Cardiac muscle cell (in vitro differentiated cells and primary cell): ENCODE measurements at regions not wholly inside any gene's neighbourhood (a gene's known extent, or its start where the extent isn't known, plus 50 kb on each side); places are given as distances from the start of the nearest gene placed in this dataset.

ENCODE experiments used
- DNase-seq, 2 donors: peaks; one replicate each; pipeline versions ENCODE4 v3.0.0 to v3.0.0-alpha.2; 2010 to 2017; ENCODE audit warnings: low read depth in 1 of 2, low spot score in 1 of 2
- H3K27ac ChIP-seq: fragments of 200-600 bp; sonication (generic); 2 replicates; pipeline ENCODE4 v1.5.1; 2016
- H3K27me3 ChIP-seq: fragments of 200-600 bp; sonication (generic); 2 replicates; pipeline ENCODE4 v1.6.0; 2016; ENCODE audit warnings: control low read depth
- H3K36me3 ChIP-seq: fragments of 200-600 bp; sonication (generic); 2 replicates; pipeline ENCODE4 v1.5.1; 2016; ENCODE audit warnings: control low read depth
- H3K4me1 ChIP-seq: fragments of 200-600 bp; sonication (generic); 2 replicates; pipeline ENCODE4 v1.8.1; 2017; ENCODE audit warnings: low read depth, mild to moderate bottlenecking, mixed run types
- H3K4me3 ChIP-seq: fragments of 200-600 bp; sonication (generic); 2 replicates; pipeline ENCODE4 v1.5.1; 2016; ENCODE audit warnings: mild to moderate bottlenecking
- H3K9me3 ChIP-seq: fragments of 200-600 bp; sonication (generic); 2 replicates; pipeline ENCODE4 v1.5.1; 2017; ENCODE audit warnings: low read depth, mild to moderate bottlenecking, control low read depth
- CTCF ChIP-seq: IDR thresholded peaks from 2 replicates; pipeline ENCODE4 v1.5.1; 2012; ENCODE audit warnings: low read depth, mild to moderate bottlenecking, low read length

GRCh38 chr4:188466001-188466400 lies 326.8 kb downstream of the TRIML1 start:
- Histone ChIP-seq H3K27ac (no peak overlapping the region), H3K4me3 (no peak overlapping the region), H3K9me3 (no peaks in the 10 kb centered on the region), H3K27me3 (no peaks in the 10 kb centered on the region), H3K36me3 (no peaks in the 10 kb centered on the region), H3K4me1 (no peaks in the 10 kb centered on the region)
- DNase-seq, result no peak
- TF ChIP-seq CTCF, result no peak

- H3K27me3 ChIP-seq, result no peaks in the 10 kb centered on the region
- no peak for TF ChIP-seq CTCF
- no peak for DNase-seq
- H3K36me3 ChIP-seq, result no peaks in the 10 kb centered on the region
- no peaks in the 10 kb centered on the region for H3K4me1 ChIP-seq
- no peaks in the 10 kb centered on the region for H3K9me3 ChIP-seq
- H3K27ac ChIP-seq, result no peak overlapping the region
- H3K4me3 ChIP-seq, result no peak overlapping the region
These were observed 345.0 kb downstream of the TRIML1 start for GRCh38 chr4:188484256-188484655.

- Histone ChIP-seq H3K36me3 (no peaks in the 10 kb centered on the region), H3K9me3 (no peaks in the 10 kb centered on the region), H3K27ac (no peak overlapping the region), H3K4me1 (no peaks in the 10 kb centered on the region), H3K4me3 (no peak overlapping the region), H3K27me3 (no peaks in the 10 kb centered on the region)
- TF ChIP-seq CTCF, result no peak
- no peak for DNase-seq
These were observed 346.7 kb downstream of the TRIML1 start for GRCh38 chr4:188485906-188486305.

GRCh38 chr4:188492886-188493285 lies 353.6 kb downstream of the TRIML1 start:
- H3K36me3 ChIP-seq, result no peaks in the 10 kb centered on the region
- no peaks in the 10 kb centered on the region for H3K4me1 ChIP-seq
- no peaks in the 10 kb centered on the region for H3K27me3 ChIP-seq
- no peak for DNase-seq
- no peaks in the 10 kb centered on the region for H3K9me3 ChIP-seq
- no peak for TF ChIP-seq CTCF
- H3K4me3 ChIP-seq, result no peak overlapping the region
- no peak overlapping the region for H3K27ac ChIP-seq

GRCh38 chr4:188495169-188495568 lies 355.9 kb downstream of the TRIML1 start:
- H3K4me3 ChIP-seq, result no peak overlapping the region
- DNase-seq, result no peak
- H3K9me3 ChIP-seq, result no peaks in the 10 kb centered on the region
- H3K27me3 ChIP-seq, result no peaks in the 10 kb centered on the region
- TF ChIP-seq CTCF, result no peak
- no peaks in the 10 kb centered on the region for H3K4me1 ChIP-seq
- H3K27ac ChIP-seq, result no peak overlapping the region
- no peaks in the 10 kb centered on the region for H3K36me3 ChIP-seq

- H3K4me1 ChIP-seq, result no peaks in the 10 kb centered on the region
- no peak for DNase-seq
- no peak for TF ChIP-seq CTCF
- no peaks in the 10 kb centered on the region for H3K9me3 ChIP-seq
- no peaks in the 10 kb centered on the region for H3K27me3 ChIP-seq
- no peak overlapping the region for H3K4me3 ChIP-seq
- no peak overlapping the region for H3K27ac ChIP-seq
- no peaks in the 10 kb centered on the region for H3K36me3 ChIP-seq
These were observed 372.2 kb downstream of the TRIML1 start for GRCh38 chr4:188511431-188511830.
